GM19452 (cell line): ENCODE measurements at regions not wholly inside any gene's neighbourhood (a gene's known extent, or its start where the extent isn't known, plus 50 kb on each side); places are given as distances from the start of the nearest gene placed in this dataset.

ENCODE experiments used
- ATAC-seq: cut with Tn5 transposase; IDR thresholded peaks from one replicate; pipeline ENCODE4 v1.9.1; 2021; ENCODE audit not compliant: unreplicated experiment

- no peak for ATAC-seq
Observed at GRCh38 chr13:33372251-33372919, 86.8 kb upstream of the STARD13 start.

GRCh38 chr13:33373624-33374023 lies 88.1 kb upstream of the STARD13 start:
- ATAC-seq, result no peak

GRCh38 chr13:33375421-33375820 lies 89.9 kb upstream of the STARD13 start:
- ATAC-seq, result no peak

- ATAC-seq, result no peak
Observed at GRCh38 chr13:33376212-33376611, 90.7 kb upstream of the STARD13 start.

GRCh38 chr13:33377411-33377810 lies 91.9 kb upstream of the STARD13 start:
- ATAC-seq, result no peak

- ATAC-seq, result no peak
Observed at GRCh38 chr13:33377825-33378224, 92.3 kb upstream of the STARD13 start.

GRCh38 chr13:33379608-33380007 lies 94.1 kb upstream of the STARD13 start:
- ATAC-seq, result no peak

- ATAC-seq, result no peak
Observed at GRCh38 chr13:33380487-33381079, 95.0 kb upstream of the STARD13 start.

GRCh38 chr13:33381180-33381579 lies 95.6 kb upstream of the STARD13 start:
- ATAC-seq, result no peak

GRCh38 chr13:33381906-33382305 lies 96.4 kb upstream of the STARD13 start:
- ATAC-seq, result no peak

- ATAC-seq, result no peak
Observed at GRCh38 chr13:33383724-33384577, 98.4 kb upstream of the STARD13 start.

GRCh38 chr13:33388286-33388998 lies 102.9 kb upstream of the STARD13 start:
- ATAC-seq, result no peak

GRCh38 chr13:33392794-33393405 lies 107.3 kb upstream of the STARD13 start:
- no peak for ATAC-seq

GRCh38 chr13:33394294-33394932 lies 108.9 kb upstream of the STARD13 start:
- ATAC-seq, result no peak

GRCh38 chr13:33401238-33401637 lies 115.7 kb upstream of the STARD13 start:
- no peak for ATAC-seq

GRCh38 chr13:33402975-33403374 lies 117.4 kb upstream of the STARD13 start:
- no peak for ATAC-seq

- ATAC-seq, result no peak
Observed at GRCh38 chr13:33403807-33404362, 118.3 kb upstream of the STARD13 start.

- ATAC-seq, result no peak
Observed at GRCh38 chr13:33405371-33405770, 119.8 kb upstream of the STARD13 start.

GRCh38 chr13:33409673-33410510 lies 124.3 kb upstream of the STARD13 start:
- no peak for ATAC-seq
